ENCODE measurements at regions not wholly inside any gene's neighbourhood (a gene's known extent, or its start where the extent isn't known, plus 50 kb on each side); places are given as distances from the start of the nearest gene placed in this dataset.

GRCh38 chr4:58491620-58492019, 1381.4 kb upstream of the IGFBP7 start:
- no peak overlapping the region for H3K4me3 Mint-ChIP-seq

DNA sequence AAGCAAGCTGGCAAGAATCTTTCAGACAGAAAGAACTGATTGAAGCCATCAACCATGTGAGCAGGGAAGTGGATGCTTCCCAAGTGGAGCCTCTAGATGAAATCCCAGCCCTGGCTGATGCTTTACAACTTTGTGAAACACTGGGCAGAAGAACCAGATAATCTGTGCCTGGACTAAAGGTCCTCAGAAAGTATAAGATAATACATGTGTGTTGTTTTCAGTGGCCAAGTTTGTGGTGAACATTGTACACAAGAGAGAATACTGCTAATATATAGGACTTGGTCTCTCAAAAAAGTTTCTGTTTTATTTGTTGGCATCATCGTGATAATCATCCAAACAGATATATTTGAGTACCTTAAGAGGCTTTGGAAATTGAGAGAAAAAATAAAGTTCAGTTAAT, 1367.8 kb upstream of the IGFBP7 start:
- H3K4me1 Mint-ChIP-seq (ENCODE audit: low read depth) = no peaks in the 10 kb centered on the region
- no peaks in the 10 kb centered on the region for H3K27me3 Mint-ChIP-seq (ENCODE audit: low read depth)
- no peak overlapping the region for H3K4me3 Mint-ChIP-seq
- DNase-seq (ENCODE audit: low spot score) = no peak
- H3K27ac Mint-ChIP-seq = no peak overlapping the region
- peaks cover 11% of the 10 kb centered on the region for H3K9me3 Mint-ChIP-seq
- H3K36me3 Mint-ChIP-seq (ENCODE audit: low read depth) = no peaks in the 10 kb centered on the region

More at GRCh38 chr4:58491620-58492019, 1381.4 kb upstream of the IGFBP7 start:
- Mint-ChIP-seq H3K36me3 (ENCODE audit: low read depth) (no peaks in the 10 kb centered on the region), H3K9me3 (peaks cover 39% of the 10 kb centered on the region), H3K27ac (no peak overlapping the region), H3K4me1 (ENCODE audit: low read depth) (no peaks in the 10 kb centered on the region), H3K27me3 (ENCODE audit: low read depth) (no peaks in the 10 kb centered on the region)
- DNase-seq (ENCODE audit: low spot score) = no peak

DNA sequence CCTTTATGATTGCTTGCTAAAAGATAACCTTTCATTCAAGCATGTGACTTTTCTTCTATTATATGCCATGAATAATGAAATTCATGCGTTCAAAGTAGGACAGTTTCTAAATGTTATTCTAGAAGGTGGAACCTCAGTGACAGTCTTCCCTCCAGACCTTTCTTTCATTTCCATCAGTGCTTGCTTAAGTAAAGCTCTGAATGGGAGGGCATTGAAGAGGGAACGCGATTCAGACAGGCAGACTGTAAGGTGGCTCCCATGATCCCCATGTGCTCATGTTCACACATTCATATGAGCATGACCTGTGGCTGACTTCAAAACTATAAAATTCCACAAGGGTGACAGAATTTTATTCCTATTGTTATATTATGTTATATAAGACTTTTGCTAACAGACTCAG, 1367.3 kb upstream of the IGFBP7 start:
- Mint-ChIP-seq H3K27ac (no peak overlapping the region), H3K36me3 (ENCODE audit: low read depth) (no peaks in the 10 kb centered on the region), H3K4me3 (no peak overlapping the region), H3K27me3 (ENCODE audit: low read depth) (no peaks in the 10 kb centered on the region), H3K9me3 (peaks cover 11% of the 10 kb centered on the region), H3K4me1 (ENCODE audit: low read depth) (no peaks in the 10 kb centered on the region)
- no peak for DNase-seq (ENCODE audit: low spot score)

DNA sequence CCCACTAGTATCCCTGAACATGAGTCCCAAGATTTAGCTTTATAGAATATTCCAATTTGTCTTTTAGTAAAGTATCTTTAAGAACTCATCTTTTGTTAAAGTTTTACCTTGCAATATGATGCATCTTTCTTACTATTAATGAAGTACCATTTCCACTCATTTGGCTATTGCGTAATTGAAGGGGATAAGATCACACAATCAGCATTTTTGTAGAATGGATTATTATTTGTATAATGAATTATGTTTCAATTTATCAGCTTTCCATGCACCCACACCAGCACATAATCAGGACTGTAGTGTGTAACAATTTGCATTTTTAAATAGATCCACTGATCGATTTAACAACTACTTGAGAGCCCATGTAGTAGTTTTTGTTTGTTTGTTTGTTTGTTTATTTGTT, 1364.9 kb upstream of the IGFBP7 start:
- Mint-ChIP-seq H3K27me3 (ENCODE audit: low read depth) (no peaks in the 10 kb centered on the region), H3K4me3 (no peak overlapping the region), H3K36me3 (ENCODE audit: low read depth) (no peaks in the 10 kb centered on the region), H3K27ac (no peak overlapping the region), H3K4me1 (ENCODE audit: low read depth) (no peaks in the 10 kb centered on the region), H3K9me3 (peaks cover 22% of the 10 kb centered on the region)
- no peak for DNase-seq (ENCODE audit: low spot score)

DNA sequence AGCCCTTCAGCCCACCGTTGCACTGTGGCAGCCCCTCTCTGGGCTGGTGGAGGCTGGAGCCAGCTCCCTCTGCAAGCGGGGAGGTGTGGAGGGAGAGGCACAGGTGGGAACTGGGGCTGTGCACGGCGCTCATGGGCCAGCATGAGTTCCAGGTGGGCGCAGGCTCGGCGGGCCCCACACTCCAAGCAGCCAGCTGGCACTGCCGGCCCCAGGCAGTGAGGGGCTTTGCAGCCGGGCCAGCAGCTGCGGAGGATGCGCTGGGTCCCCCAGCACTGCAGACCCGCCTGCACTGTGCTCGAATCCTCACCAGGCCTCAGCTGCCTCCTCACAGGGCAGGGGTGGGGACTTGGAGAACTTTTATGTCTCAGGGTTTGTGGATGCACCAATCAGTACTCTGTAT, 1354.8 kb upstream of the IGFBP7 start:
- no peak for DNase-seq (ENCODE audit: low spot score)
- Mint-ChIP-seq H3K27ac (no peak overlapping the region), H3K9me3 (peaks cover 27% of the 10 kb centered on the region), H3K36me3 (ENCODE audit: low read depth) (no peaks in the 10 kb centered on the region), H3K27me3 (ENCODE audit: low read depth) (no peaks in the 10 kb centered on the region), H3K4me3 (no peak overlapping the region), H3K4me1 (ENCODE audit: low read depth) (no peaks in the 10 kb centered on the region)

- Mint-ChIP-seq H3K4me3 (no peak overlapping the region), H3K36me3 (ENCODE audit: low read depth) (no peaks in the 10 kb centered on the region), H3K4me1 (ENCODE audit: low read depth) (no peaks in the 10 kb centered on the region), H3K27ac (no peak overlapping the region), H3K27me3 (ENCODE audit: low read depth) (no peaks in the 10 kb centered on the region), H3K9me3 (peaks cover 28% of the 10 kb centered on the region)
- DNase-seq (ENCODE audit: low spot score) = no peak
These were observed 1346.7 kb upstream of the IGFBP7 start for GRCh38 chr4:58456727-58457384.

- DNase-seq (ENCODE audit: low spot score) = no peak
- H3K4me1 Mint-ChIP-seq (ENCODE audit: low read depth) = no peaks in the 10 kb centered on the region
- no peak overlapping the region for H3K27ac Mint-ChIP-seq
- no peak overlapping the region for H3K4me3 Mint-ChIP-seq
- peaks cover 31% of the 10 kb centered on the region for H3K9me3 Mint-ChIP-seq
- H3K36me3 Mint-ChIP-seq (ENCODE audit: low read depth) = no peaks in the 10 kb centered on the region
- no peaks in the 10 kb centered on the region for H3K27me3 Mint-ChIP-seq (ENCODE audit: low read depth)
These were observed 1343.8 kb upstream of the IGFBP7 start for GRCh38 chr4:58453956-58454355.

DNA sequence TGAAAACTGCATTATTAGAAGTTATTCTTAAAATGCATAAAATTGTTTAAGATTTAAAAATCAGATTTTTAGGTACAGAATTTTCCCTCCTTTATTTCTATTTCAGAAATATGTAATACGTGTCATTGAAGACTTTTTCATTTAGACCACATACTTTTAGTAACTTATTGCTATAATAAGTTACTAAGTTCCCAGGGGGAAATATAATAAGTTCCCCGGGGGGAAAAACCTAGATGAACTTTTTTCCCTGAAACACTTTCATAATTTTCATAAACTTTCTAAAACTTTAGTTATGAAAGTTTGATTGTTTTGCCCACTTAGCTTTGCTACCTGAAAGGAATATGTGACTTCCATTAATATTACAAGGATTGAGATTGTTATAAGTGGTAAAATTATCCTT, 1341.5 kb upstream of the IGFBP7 start:
- H3K27ac Mint-ChIP-seq = no peak overlapping the region
- H3K36me3 Mint-ChIP-seq (ENCODE audit: low read depth) = no peaks in the 10 kb centered on the region
- H3K27me3 Mint-ChIP-seq (ENCODE audit: low read depth) = no peaks in the 10 kb centered on the region
- no peaks in the 10 kb centered on the region for H3K4me1 Mint-ChIP-seq (ENCODE audit: low read depth)
- no peak for DNase-seq (ENCODE audit: low spot score)
- no peak overlapping the region for H3K4me3 Mint-ChIP-seq
- peaks cover 29% of the 10 kb centered on the region for H3K9me3 Mint-ChIP-seq

DNA sequence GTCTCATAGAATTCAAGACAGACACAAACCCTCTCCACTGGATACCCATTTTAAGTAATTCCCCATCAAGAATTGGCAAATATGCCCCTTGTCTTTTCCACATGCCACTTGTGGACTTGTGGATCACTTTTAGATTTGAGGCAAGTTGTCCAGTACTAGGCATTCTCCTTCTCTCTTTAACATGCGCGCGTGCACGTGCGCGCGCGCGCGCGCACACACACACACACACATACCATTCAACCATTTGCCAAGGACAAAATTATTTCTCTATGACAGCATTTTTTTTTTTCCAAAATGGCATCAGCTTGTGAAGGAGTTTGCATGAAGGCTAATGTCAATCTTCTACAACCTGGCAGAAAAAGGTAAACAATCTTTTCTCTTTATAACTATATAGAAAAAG, 1325.7 kb upstream of the IGFBP7 start:
- Mint-ChIP-seq H3K9me3 (peaks cover 29% of the 10 kb centered on the region), H3K27ac (no peak overlapping the region), H3K4me1 (ENCODE audit: low read depth) (no peaks in the 10 kb centered on the region), H3K36me3 (ENCODE audit: low read depth) (no peaks in the 10 kb centered on the region), H3K27me3 (ENCODE audit: low read depth) (no peaks in the 10 kb centered on the region), H3K4me3 (no peak overlapping the region)
- no peak for DNase-seq (ENCODE audit: low spot score)

- H3K4me3 Mint-ChIP-seq = no peak overlapping the region
- H3K9me3 Mint-ChIP-seq = peaks cover 13% of the 10 kb centered on the region
- no peak overlapping the region for H3K27ac Mint-ChIP-seq
- no peaks in the 10 kb centered on the region for H3K27me3 Mint-ChIP-seq (ENCODE audit: low read depth)
- no peak for DNase-seq (ENCODE audit: low spot score)
- H3K4me1 Mint-ChIP-seq (ENCODE audit: low read depth) = no peaks in the 10 kb centered on the region
- no peaks in the 10 kb centered on the region for H3K36me3 Mint-ChIP-seq (ENCODE audit: low read depth)
These were observed 1303.7 kb upstream of the IGFBP7 start for GRCh38 chr4:58413849-58414248.

GRCh38 chr4:58411904-58412303, 1301.7 kb upstream of the IGFBP7 start:
- Mint-ChIP-seq H3K4me3 (no peak overlapping the region), H3K36me3 (ENCODE audit: low read depth) (no peaks in the 10 kb centered on the region), H3K27me3 (ENCODE audit: low read depth) (no peaks in the 10 kb centered on the region), H3K4me1 (ENCODE audit: low read depth) (no peaks in the 10 kb centered on the region), H3K27ac (no peak overlapping the region), H3K9me3 (peaks cover 14% of the 10 kb centered on the region)
- DNase-seq (ENCODE audit: low spot score) = no peak

DNA sequence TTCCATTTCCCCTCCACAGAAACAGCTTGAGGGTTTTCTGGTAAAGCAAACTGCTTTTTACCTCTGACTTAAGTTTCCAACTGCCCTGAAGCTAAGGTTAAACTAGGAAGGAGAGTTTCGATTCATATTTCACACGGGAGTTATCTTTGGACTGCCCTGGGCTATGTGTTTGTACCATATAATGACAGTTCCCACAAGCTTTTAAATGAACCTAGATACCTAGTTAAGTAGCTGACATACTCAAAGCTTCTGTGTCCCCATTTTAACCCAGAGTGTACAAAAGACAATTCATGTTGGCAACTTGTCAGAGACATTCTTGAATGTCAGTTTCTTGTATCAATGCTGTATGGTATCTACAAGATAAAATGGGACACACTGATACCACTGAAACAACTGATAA, 1296.6 kb upstream of the IGFBP7 start:
- H3K36me3 Mint-ChIP-seq (ENCODE audit: low read depth) = no peaks in the 10 kb centered on the region
- DNase-seq (ENCODE audit: low spot score) = no peak
- H3K27me3 Mint-ChIP-seq (ENCODE audit: low read depth) = no peaks in the 10 kb centered on the region
- no peak overlapping the region for H3K4me3 Mint-ChIP-seq
- H3K9me3 Mint-ChIP-seq = peaks cover 26% of the 10 kb centered on the region
- H3K27ac Mint-ChIP-seq = no peak overlapping the region
- no peaks in the 10 kb centered on the region for H3K4me1 Mint-ChIP-seq (ENCODE audit: low read depth)

- Mint-ChIP-seq H3K9me3 (peaks cover 34% of the 10 kb centered on the region), H3K27me3 (ENCODE audit: low read depth) (no peaks in the 10 kb centered on the region), H3K36me3 (ENCODE audit: low read depth) (no peaks in the 10 kb centered on the region), H3K4me3 (no peak overlapping the region), H3K27ac (no peak overlapping the region), H3K4me1 (ENCODE audit: low read depth) (no peaks in the 10 kb centered on the region)
- DNase-seq (ENCODE audit: low spot score) = no peak
These were observed 1258.0 kb upstream of the IGFBP7 start for GRCh38 chr4:58368221-58368620.

DNA sequence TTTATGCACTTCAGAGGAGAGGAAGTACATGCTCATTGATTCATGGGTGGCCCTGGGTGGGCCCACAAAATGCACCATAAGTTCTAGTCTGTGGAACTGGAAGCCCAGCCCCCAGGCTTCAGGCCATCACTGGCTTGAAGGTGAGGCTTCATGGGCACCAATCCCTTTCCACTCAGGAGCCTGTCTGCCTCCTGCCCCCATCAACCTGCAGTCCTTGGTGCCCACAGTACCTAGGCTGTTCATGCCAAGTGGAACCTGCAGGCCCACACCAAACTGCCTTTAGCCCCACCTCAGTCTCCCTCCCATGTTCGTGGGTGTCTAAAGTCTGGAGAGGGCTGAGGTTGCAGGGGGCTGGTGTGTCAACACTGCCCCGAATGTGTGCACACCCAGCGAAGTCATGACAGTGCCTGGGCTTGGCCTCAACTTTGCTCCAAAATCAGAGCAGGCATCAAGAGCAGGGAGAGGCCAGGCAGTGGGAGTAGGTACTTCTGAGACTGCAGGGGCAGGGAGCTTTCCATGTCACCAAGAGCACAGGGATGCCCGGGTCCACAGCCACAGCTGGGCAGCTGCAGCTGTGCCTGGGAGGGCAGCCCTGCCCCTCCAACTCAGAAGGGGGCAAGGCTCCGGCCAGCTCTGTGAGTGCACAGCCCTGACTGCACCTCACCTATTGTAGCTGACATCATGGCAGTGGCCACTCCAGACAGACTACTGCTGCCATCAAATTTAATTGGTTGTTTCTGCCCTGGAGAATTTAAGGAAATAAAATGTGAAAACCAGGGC, 1250.4 kb upstream of the IGFBP7 start:
- Mint-ChIP-seq H3K27ac (no peak overlapping the region), H3K36me3 (ENCODE audit: low read depth) (no peaks in the 10 kb centered on the region), H3K27me3 (ENCODE audit: low read depth) (no peaks in the 10 kb centered on the region), H3K9me3 (peaks cover 62% of the 10 kb centered on the region), H3K4me3 (no peak overlapping the region), H3K4me1 (ENCODE audit: low read depth) (no peaks in the 10 kb centered on the region)
- no peak for DNase-seq (ENCODE audit: low spot score)

DNA sequence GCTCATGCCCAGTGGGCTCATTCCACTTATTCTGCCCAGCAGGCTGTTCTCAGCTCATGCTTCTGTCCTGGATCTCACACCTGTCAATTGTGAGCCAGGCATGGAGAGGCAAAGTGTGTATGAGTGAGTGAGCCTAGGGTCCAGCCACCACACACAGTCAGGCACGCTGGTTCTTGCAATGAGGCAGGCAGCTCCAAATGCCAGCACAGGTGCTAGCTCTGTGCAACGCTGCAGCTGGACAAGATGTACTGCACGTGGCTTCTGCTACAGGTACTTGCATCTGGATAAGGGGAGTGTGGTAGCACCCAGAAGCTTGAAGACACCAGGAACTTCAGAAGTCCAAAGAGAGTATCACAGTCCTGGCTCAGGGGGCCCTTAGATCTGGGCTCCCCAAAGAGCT, 1249.4 kb upstream of the IGFBP7 start:
- Mint-ChIP-seq H3K9me3 (peaks cover 60% of the 10 kb centered on the region), H3K4me3 (no peak overlapping the region)

More for the DNA sequence above, 1249.4 kb upstream of the IGFBP7 start:
- Mint-ChIP-seq H3K27me3 (ENCODE audit: low read depth) (no peaks in the 10 kb centered on the region), H3K36me3 (ENCODE audit: low read depth) (no peaks in the 10 kb centered on the region), H3K27ac (no peak overlapping the region), H3K4me1 (ENCODE audit: low read depth) (no peaks in the 10 kb centered on the region)
- no peak for DNase-seq (ENCODE audit: low spot score)
